Neural cell (in vitro differentiated cells): ENCODE measurements at regions not wholly inside any gene's neighbourhood (a gene's known extent, or its start where the extent isn't known, plus 50 kb on each side); places are given as distances from the start of the nearest gene placed in this dataset.
A peak's percentile ranks its signal among the peaks of the same experiment; 100 is the strongest.

Experiments used
- H2AFZ ChIP-seq: fragments of 200-600, 300-800 bp; sonication (generic), shearing (Covaris generic); 2 replicates; pipeline ENCODE4 v1.6.0; 2014; ENCODE audit warnings: low read depth, mild to moderate bottlenecking, antibody characterized with exemption, low read length, moderate library complexity
- H3F3A ChIP-seq: fragments of 200-600 bp; shearing (Covaris generic); 2 replicates; pipeline ENCODE4 v1.6.1; 2016; ENCODE audit warnings: mild to moderate bottlenecking, moderate library complexity, mixed read lengths, antibody characterized with exemption, low read length; ENCODE audit not compliant: insufficient read depth, poor library complexity, severe bottlenecking
- H3K27ac ChIP-seq: fragments of 200-600, 300-800 bp; sonication (generic), shearing (Covaris generic); 2 replicates; pipeline ENCODE4 v1.5.1; 2014; ENCODE audit warnings: mild to moderate bottlenecking, low read length, moderate library complexity
- H3K27me3 ChIP-seq: fragments of 300-800, 200-600 bp; sonication (generic), shearing (Covaris generic); 2 replicates; pipeline ENCODE4 v1.6.0; 2014; ENCODE audit warnings: mild to moderate bottlenecking, low read depth, low read length, moderate library complexity; ENCODE audit not compliant: insufficient read depth
- H3K36me3 ChIP-seq: fragments of 300-800, 200-600 bp; sonication (generic), shearing (Covaris generic); 2 replicates; pipeline ENCODE4 v1.5.1; 2014; ENCODE audit warnings: mild to moderate bottlenecking, antibody characterized with exemption, low read length, moderate library complexity; ENCODE audit not compliant: insufficient read depth
- H3K4me2 ChIP-seq: fragments of 300-800, 200-600 bp; sonication (generic), shearing (Covaris generic); 2 replicates; pipeline ENCODE4 v1.6.0; 2014; ENCODE audit warnings: mild to moderate bottlenecking, low read length
- H3K4me3 ChIP-seq: fragments of 300-800, 200-600 bp; sonication (generic), shearing (Covaris generic); 2 replicates; pipeline ENCODE4 v1.5.1; 2014; ENCODE audit warnings: mild to moderate bottlenecking, low read length, moderate library complexity
- H3K79me2 ChIP-seq: fragments of 200-600 bp; shearing (Covaris generic); replicated peaks from 2 replicates; pipeline ENCODE4 v1.6.0; 2014; ENCODE audit warnings: mild to moderate bottlenecking, low read length, moderate library complexity; ENCODE audit not compliant: insufficient read depth
- H3K9ac ChIP-seq: fragments of 300-800, 200-600 bp; sonication (generic), shearing (Covaris generic); 2 replicates; pipeline ENCODE4 v1.6.1; 2016; ENCODE audit warnings: mild to moderate bottlenecking, low read length, mixed read lengths
- H3K9me2 ChIP-seq: fragments of 200-600 bp; shearing (Covaris generic); 2 replicates; pipeline ENCODE4 v1.6.1; 2016; ENCODE audit warnings: mild to moderate bottlenecking, low read length, mixed read lengths; ENCODE audit not compliant: insufficient read depth
- H3K9me3 ChIP-seq: fragments of 200-600, 300-800 bp; sonication (generic), shearing (Covaris generic); 2 replicates; pipeline ENCODE4 v1.6.1; 2016; ENCODE audit warnings: mild to moderate bottlenecking, mixed run types, low read length, moderate library complexity, mixed read lengths
- H4K20me1 ChIP-seq: fragments of 200-600 bp; shearing (Covaris generic); 2 replicates; pipeline ENCODE4 v1.6.1; 2016; ENCODE audit warnings: mild to moderate bottlenecking, mixed run types; ENCODE audit not compliant: insufficient read depth
- EP300 ChIP-seq: fragments of 450-650 bp; conservative IDR thresholded peaks from 2 replicates; pipeline ENCODE4 v1.6.1; 2014; ENCODE audit warnings: antibody characterized with exemption, mild to moderate bottlenecking, moderate library complexity; ENCODE audit not compliant: poor library complexity, severe bottlenecking
- EZH2 ChIP-seq: fragments of 200-600, 300-800 bp; shearing (Covaris generic), sonication (generic); IDR thresholded peaks from 2 replicates; pipeline ENCODE4 v1.6.1; 2014; ENCODE audit warnings: antibody characterized with exemption, low read length, borderline replicate concordance, mild to moderate bottlenecking; ENCODE audit not compliant: insufficient read depth, poor library complexity, severe bottlenecking
- MXI1 ChIP-seq: fragments of 450-650 bp; conservative IDR thresholded peaks from 2 replicates; pipeline ENCODE4 v1.6.1; 2014; ENCODE audit warnings: antibody characterized with exemption, mild to moderate bottlenecking; ENCODE audit not compliant: poor library complexity, severe bottlenecking
- POLR2AphosphoS5 ChIP-seq: IDR thresholded peaks from 2 replicates; pipeline ENCODE4 v1.6.1; 2012
- RAD21 ChIP-seq: fragments of 450-650 bp; conservative IDR thresholded peaks from 2 replicates; pipeline ENCODE4 v1.6.1; 2014; ENCODE audit warnings: antibody characterized with exemption, mild to moderate bottlenecking, moderate library complexity
- SMC3 ChIP-seq: fragments of 450-650 bp; conservative IDR thresholded peaks from 2 replicates; pipeline ENCODE4 v1.6.1; 2014; ENCODE audit warnings: antibody characterized with exemption, mild to moderate bottlenecking, moderate library complexity; ENCODE audit not compliant: poor library complexity
- TAF1 ChIP-seq: IDR thresholded peaks from 2 replicates; pipeline ENCODE4 v1.6.1; 2012; ENCODE audit warnings: low read depth
- TF ChIP-seq, protein P1 (sequence below): IDR thresholded peaks from 2 replicates; pipeline ENCODE4 v1.6.1; 2012; ENCODE audit warnings: borderline replicate concordance
- TF ChIP-seq, protein P2 (sequence below): fragments of 450-650 bp; IDR thresholded peaks from 2 replicates; pipeline ENCODE4 v1.5.1; 2014; ENCODE audit warnings: antibody characterized with exemption, mild to moderate bottlenecking, moderate library complexity; ENCODE audit not compliant: poor library complexity, severe bottlenecking

GRCh38 chr17:71656964-71657858 lies 463.6 kb upstream of the SOX9 start:
- H3K27ac ChIP-seq, result peak overlapping the region; percentile 49
- H3F3A ChIP-seq, result no peaks in the 10 kb centered on the region
- H3K4me3 ChIP-seq, result peak overlapping the region; percentile 17
- no peak overlapping the region for H3K4me2 ChIP-seq
- no peak overlapping the region for H3K9ac ChIP-seq
- no peaks in the 10 kb centered on the region for H3K36me3 ChIP-seq
- H3K9me3 ChIP-seq, result no peaks in the 10 kb centered on the region
- H3K27me3 ChIP-seq, result no peaks in the 10 kb centered on the region
- H2AFZ ChIP-seq, result no peak overlapping the region
- H4K20me1 ChIP-seq, result no peaks in the 10 kb centered on the region
- TF ChIP-seq POLR2AphosphoS5 (peak; percentile 21), TAF1 (no peak), EZH2 (no peak), SMC3 (no peak), MXI1 (no peak), EP300 (peak; percentile 51), RAD21 (no peak)
- TF ChIP-seq, protein P1, sequence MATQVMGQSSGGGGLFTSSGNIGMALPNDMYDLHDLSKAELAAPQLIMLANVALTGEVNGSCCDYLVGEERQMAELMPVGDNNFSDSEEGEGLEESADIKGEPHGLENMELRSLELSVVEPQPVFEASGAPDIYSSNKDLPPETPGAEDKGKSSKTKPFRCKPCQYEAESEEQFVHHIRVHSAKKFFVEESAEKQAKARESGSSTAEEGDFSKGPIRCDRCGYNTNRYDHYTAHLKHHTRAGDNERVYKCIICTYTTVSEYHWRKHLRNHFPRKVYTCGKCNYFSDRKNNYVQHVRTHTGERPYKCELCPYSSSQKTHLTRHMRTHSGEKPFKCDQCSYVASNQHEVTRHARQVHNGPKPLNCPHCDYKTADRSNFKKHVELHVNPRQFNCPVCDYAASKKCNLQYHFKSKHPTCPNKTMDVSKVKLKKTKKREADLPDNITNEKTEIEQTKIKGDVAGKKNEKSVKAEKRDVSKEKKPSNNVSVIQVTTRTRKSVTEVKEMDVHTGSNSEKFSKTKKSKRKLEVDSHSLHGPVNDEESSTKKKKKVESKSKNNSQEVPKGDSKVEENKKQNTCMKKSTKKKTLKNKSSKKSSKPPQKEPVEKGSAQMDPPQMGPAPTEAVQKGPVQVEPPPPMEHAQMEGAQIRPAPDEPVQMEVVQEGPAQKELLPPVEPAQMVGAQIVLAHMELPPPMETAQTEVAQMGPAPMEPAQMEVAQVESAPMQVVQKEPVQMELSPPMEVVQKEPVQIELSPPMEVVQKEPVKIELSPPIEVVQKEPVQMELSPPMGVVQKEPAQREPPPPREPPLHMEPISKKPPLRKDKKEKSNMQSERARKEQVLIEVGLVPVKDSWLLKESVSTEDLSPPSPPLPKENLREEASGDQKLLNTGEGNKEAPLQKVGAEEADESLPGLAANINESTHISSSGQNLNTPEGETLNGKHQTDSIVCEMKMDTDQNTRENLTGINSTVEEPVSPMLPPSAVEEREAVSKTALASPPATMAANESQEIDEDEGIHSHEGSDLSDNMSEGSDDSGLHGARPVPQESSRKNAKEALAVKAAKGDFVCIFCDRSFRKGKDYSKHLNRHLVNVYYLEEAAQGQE, result peak; percentile 75
- TF ChIP-seq, protein P2, sequence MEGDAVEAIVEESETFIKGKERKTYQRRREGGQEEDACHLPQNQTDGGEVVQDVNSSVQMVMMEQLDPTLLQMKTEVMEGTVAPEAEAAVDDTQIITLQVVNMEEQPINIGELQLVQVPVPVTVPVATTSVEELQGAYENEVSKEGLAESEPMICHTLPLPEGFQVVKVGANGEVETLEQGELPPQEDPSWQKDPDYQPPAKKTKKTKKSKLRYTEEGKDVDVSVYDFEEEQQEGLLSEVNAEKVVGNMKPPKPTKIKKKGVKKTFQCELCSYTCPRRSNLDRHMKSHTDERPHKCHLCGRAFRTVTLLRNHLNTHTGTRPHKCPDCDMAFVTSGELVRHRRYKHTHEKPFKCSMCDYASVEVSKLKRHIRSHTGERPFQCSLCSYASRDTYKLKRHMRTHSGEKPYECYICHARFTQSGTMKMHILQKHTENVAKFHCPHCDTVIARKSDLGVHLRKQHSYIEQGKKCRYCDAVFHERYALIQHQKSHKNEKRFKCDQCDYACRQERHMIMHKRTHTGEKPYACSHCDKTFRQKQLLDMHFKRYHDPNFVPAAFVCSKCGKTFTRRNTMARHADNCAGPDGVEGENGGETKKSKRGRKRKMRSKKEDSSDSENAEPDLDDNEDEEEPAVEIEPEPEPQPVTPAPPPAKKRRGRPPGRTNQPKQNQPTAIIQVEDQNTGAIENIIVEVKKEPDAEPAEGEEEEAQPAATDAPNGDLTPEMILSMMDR, result no peak
- H3K79me2 ChIP-seq, result no peaks in the 10 kb centered on the region
- H3K9me2 ChIP-seq, result no peaks in the 10 kb centered on the region

DNA sequence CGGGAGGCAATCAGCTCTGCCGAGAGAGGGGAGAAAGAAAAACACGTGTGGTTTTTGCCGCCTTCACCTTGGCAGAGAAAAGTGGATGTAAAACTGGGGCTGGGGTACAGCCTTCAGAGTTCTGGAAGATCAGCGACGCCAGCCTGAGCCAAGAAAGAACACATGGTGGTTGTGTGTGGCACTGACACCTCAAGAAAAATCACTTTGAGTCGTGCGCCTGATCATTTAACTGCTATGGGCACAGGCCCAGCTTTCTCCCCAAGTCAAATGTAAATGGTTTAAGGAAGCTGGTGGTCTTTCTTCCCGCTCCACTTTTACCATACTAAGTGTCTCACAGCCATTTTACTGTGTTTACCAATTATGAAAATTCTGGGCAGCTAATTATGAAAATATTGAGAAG lies 461.8 kb upstream of the SOX9 start:
- H3K79me2 ChIP-seq, result no peaks in the 10 kb centered on the region
- H2AFZ ChIP-seq, result no peak overlapping the region
- no peaks in the 10 kb centered on the region for H3F3A ChIP-seq
- no peaks in the 10 kb centered on the region for H3K9me2 ChIP-seq
- H3K27me3 ChIP-seq, result no peaks in the 10 kb centered on the region
- H4K20me1 ChIP-seq, result no peaks in the 10 kb centered on the region
- TF ChIP-seq MXI1, result no peak
- TF ChIP-seq, protein P2, result no peak
- H3K9me3 ChIP-seq, result no peaks in the 10 kb centered on the region
- no peak overlapping the region for H3K4me2 ChIP-seq
- no peak overlapping the region for H3K4me3 ChIP-seq
- H3K9ac ChIP-seq, result no peak overlapping the region
- no peak overlapping the region for H3K27ac ChIP-seq
- no peaks in the 10 kb centered on the region for H3K36me3 ChIP-seq
